ENCODE measurements at regions not wholly inside any gene's neighbourhood (a gene's known extent, or its start where the extent isn't known, plus 50 kb on each side); places are given as distances from the start of the nearest gene placed in this dataset.
"Not testable (repeated sequence)": the region's sequence is repeated elsewhere in the genome, so short reads cannot be mapped to it uniquely, and the experiment has no call there.

- no peak for DNase-seq
Observed at GRCh38 chr10:34907743-34908430, 92.8 kb upstream of the PARD3 start.

GRCh38 chr10:34906067-34906965, 91.2 kb upstream of the PARD3 start:
- DNase-seq: peak; percentile 87

GRCh38 chr10:34905200-34905927, 90.3 kb upstream of the PARD3 start:
- DNase-seq: peak; percentile 64

- DNase-seq: no peak
Observed at GRCh38 chr10:34904191-34904590, 89.1 kb upstream of the PARD3 start.

GRCh38 chr10:34899161-34899560, 84.1 kb upstream of the PARD3 start:
- no peak for DNase-seq

GRCh38 chr10:34895977-34896376, 80.9 kb upstream of the PARD3 start:
- no peak for DNase-seq

GRCh38 chr10:34895046-34895445, 80.0 kb upstream of the PARD3 start:
- DNase-seq: not testable (repeated sequence)

GRCh38 chr10:34892521-34892920, 77.4 kb upstream of the PARD3 start:
- not testable (repeated sequence) for DNase-seq

- DNase-seq: no peak
Observed at GRCh38 chr10:34890939-34891338, 75.8 kb upstream of the PARD3 start.

GRCh38 chr10:34889004-34889869, 74.1 kb upstream of the PARD3 start:
- DNase-seq: no peak

GRCh38 chr10:34886906-34887642, 72.0 kb upstream of the PARD3 start:
- peak; percentile 27 for DNase-seq

GRCh38 chr10:34885898-34886297, 70.8 kb upstream of the PARD3 start:
- DNase-seq: peak; percentile 74

- peak; percentile 27 for DNase-seq
Observed at GRCh38 chr10:34885011-34885410, 69.9 kb upstream of the PARD3 start.

GRCh38 chr10:34884272-34884952, 69.3 kb upstream of the PARD3 start:
- DNase-seq: peak; percentile 2

GRCh38 chr10:34880817-34881216, 65.7 kb upstream of the PARD3 start:
- DNase-seq: peak; percentile 11

GRCh38 chr10:34878651-34879050, 63.6 kb upstream of the PARD3 start:
- DNase-seq: not testable (repeated sequence)

GRCh38 chr10:34875061-34875460, 60.0 kb upstream of the PARD3 start:
- no peak for DNase-seq

- DNase-seq: no peak
Observed at GRCh38 chr10:34872820-34873219, 57.7 kb upstream of the PARD3 start.

GRCh38 chr10:34869135-34869836, 54.2 kb upstream of the PARD3 start:
- DNase-seq: no peak

- DNase-seq: no peak
Observed at GRCh38 chr10:34868589-34868988, 53.5 kb upstream of the PARD3 start.
